ENCODE measurements at regions not wholly inside any gene's neighbourhood (a gene's known extent, or its start where the extent isn't known, plus 50 kb on each side); places are given as distances from the start of the nearest gene placed in this dataset.

- H3K4me2 ChIP-seq (ENCODE audit: low read length) = no peak overlapping the region
- no peaks in the 10 kb centered on the region for H3K36me3 ChIP-seq (ENCODE audit: insufficient read depth, low read length)
- H4K20me1 ChIP-seq (ENCODE audit: insufficient read depth) = no peaks in the 10 kb centered on the region
- no peak overlapping the region for H3K4me3 ChIP-seq (ENCODE audit: low read length)
- no peak overlapping the region for H2AFZ ChIP-seq (ENCODE audit: low read depth, low read length)
- no peaks in the 10 kb centered on the region for H3K79me2 ChIP-seq (replicated peaks; ENCODE audit: insufficient read depth, low read length)
- no peaks in the 10 kb centered on the region for H3K9me3 ChIP-seq (ENCODE audit: low read length)
- H3K9me2 ChIP-seq (ENCODE audit: insufficient read depth, low read length) = no peaks in the 10 kb centered on the region
- no peaks in the 10 kb centered on the region for H3K27me3 ChIP-seq (ENCODE audit: insufficient read depth, low read depth, low read length)
- H3K27ac ChIP-seq (ENCODE audit: low read length) = no peak overlapping the region
- no peak for TF ChIP-seq TAF1 (IDR thresholded peaks at IDR 0.05; ENCODE audit: low read depth)
- TF ChIP-seq POLR2AphosphoS5 (IDR thresholded peaks at IDR 0.05) = no peak
- no peak for TF ChIP-seq SMC3 (conservative IDR thresholded peaks at IDR 0.05; ENCODE audit: poor library complexity)
- TF ChIP-seq RAD21 (conservative IDR thresholded peaks at IDR 0.05) = no peak
- TF ChIP-seq, protein P1, sequence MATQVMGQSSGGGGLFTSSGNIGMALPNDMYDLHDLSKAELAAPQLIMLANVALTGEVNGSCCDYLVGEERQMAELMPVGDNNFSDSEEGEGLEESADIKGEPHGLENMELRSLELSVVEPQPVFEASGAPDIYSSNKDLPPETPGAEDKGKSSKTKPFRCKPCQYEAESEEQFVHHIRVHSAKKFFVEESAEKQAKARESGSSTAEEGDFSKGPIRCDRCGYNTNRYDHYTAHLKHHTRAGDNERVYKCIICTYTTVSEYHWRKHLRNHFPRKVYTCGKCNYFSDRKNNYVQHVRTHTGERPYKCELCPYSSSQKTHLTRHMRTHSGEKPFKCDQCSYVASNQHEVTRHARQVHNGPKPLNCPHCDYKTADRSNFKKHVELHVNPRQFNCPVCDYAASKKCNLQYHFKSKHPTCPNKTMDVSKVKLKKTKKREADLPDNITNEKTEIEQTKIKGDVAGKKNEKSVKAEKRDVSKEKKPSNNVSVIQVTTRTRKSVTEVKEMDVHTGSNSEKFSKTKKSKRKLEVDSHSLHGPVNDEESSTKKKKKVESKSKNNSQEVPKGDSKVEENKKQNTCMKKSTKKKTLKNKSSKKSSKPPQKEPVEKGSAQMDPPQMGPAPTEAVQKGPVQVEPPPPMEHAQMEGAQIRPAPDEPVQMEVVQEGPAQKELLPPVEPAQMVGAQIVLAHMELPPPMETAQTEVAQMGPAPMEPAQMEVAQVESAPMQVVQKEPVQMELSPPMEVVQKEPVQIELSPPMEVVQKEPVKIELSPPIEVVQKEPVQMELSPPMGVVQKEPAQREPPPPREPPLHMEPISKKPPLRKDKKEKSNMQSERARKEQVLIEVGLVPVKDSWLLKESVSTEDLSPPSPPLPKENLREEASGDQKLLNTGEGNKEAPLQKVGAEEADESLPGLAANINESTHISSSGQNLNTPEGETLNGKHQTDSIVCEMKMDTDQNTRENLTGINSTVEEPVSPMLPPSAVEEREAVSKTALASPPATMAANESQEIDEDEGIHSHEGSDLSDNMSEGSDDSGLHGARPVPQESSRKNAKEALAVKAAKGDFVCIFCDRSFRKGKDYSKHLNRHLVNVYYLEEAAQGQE (IDR thresholded peaks at IDR 0.05; ENCODE audit: borderline replicate concordance) = no peak
- no peak for TF ChIP-seq CTCF (IDR thresholded peaks at IDR 0.05; ENCODE audit: poor library complexity, severe bottlenecking)
- no peak for TF ChIP-seq EZH2 (IDR thresholded peaks at IDR 0.05; ENCODE audit: borderline replicate concordance, insufficient read depth, low read length, poor library complexity, severe bottlenecking)
- no peak for TF ChIP-seq MXI1 (conservative IDR thresholded peaks at IDR 0.05; ENCODE audit: poor library complexity, severe bottlenecking)
- no peak for TF ChIP-seq EP300 (conservative IDR thresholded peaks at IDR 0.05; ENCODE audit: poor library complexity, severe bottlenecking)
- H3K9ac ChIP-seq (ENCODE audit: low read length) = no peak overlapping the region
- no peaks in the 10 kb centered on the region for H3F3A ChIP-seq (ENCODE audit: insufficient read depth, low read length, poor library complexity, severe bottlenecking)
Measured at GRCh38 chr2:167388901-167389300, 500.6 kb downstream of the XIRP2 start.

- Histone ChIP-seq H3F3A (ENCODE audit: insufficient read depth, low read length, poor library complexity, severe bottlenecking) (no peaks in the 10 kb centered on the region), H3K4me3 (ENCODE audit: low read length) (no peak overlapping the region), H4K20me1 (ENCODE audit: insufficient read depth) (no peaks in the 10 kb centered on the region), H3K9ac (ENCODE audit: low read length) (no peak overlapping the region), H3K27me3 (ENCODE audit: insufficient read depth, low read depth, low read length) (no peaks in the 10 kb centered on the region), H3K9me3 (ENCODE audit: low read length) (no peaks in the 10 kb centered on the region), H2AFZ (ENCODE audit: low read depth, low read length) (no peak overlapping the region), H3K27ac (ENCODE audit: low read length) (no peak overlapping the region), H3K9me2 (ENCODE audit: insufficient read depth, low read length) (no peaks in the 10 kb centered on the region), H3K4me2 (ENCODE audit: low read length) (no peak overlapping the region), H3K79me2 (replicated peaks; ENCODE audit: insufficient read depth, low read length) (no peaks in the 10 kb centered on the region), H3K36me3 (ENCODE audit: insufficient read depth, low read length) (no peaks in the 10 kb centered on the region)
- TF ChIP-seq POLR2AphosphoS5 (IDR thresholded peaks at IDR 0.05) (no peak), MXI1 (conservative IDR thresholded peaks at IDR 0.05; ENCODE audit: poor library complexity, severe bottlenecking) (no peak), EZH2 (IDR thresholded peaks at IDR 0.05; ENCODE audit: borderline replicate concordance, insufficient read depth, low read length, poor library complexity, severe bottlenecking) (no peak), RAD21 (conservative IDR thresholded peaks at IDR 0.05) (no peak), SMC3 (conservative IDR thresholded peaks at IDR 0.05; ENCODE audit: poor library complexity) (no peak), CTCF (IDR thresholded peaks at IDR 0.05; ENCODE audit: poor library complexity, severe bottlenecking) (no peak), TAF1 (IDR thresholded peaks at IDR 0.05; ENCODE audit: low read depth) (no peak), EP300 (conservative IDR thresholded peaks at IDR 0.05; ENCODE audit: poor library complexity, severe bottlenecking) (no peak)
- TF ChIP-seq, protein P1 (IDR thresholded peaks at IDR 0.05; ENCODE audit: borderline replicate concordance) = no peak
Measured at GRCh38 chr2:167388497-167388896, 500.2 kb downstream of the XIRP2 start.

All from neural cell (in vitro differentiated cells).